NCI-H2196 (cell line): ENCODE measurements at regions not wholly inside any gene's neighbourhood (a gene's known extent, or its start where the extent isn't known, plus 50 kb on each side); places are given as distances from the start of the nearest gene placed in this dataset.
A peak's percentile ranks its signal among the peaks of the same experiment; 100 is the strongest.

Source experiments
- DNase-seq: peaks from one replicate; lab custom pipeline; 2025; ENCODE audit not compliant: unreplicated experiment; lab: John Stamatoyannopoulos, UW

DNA sequence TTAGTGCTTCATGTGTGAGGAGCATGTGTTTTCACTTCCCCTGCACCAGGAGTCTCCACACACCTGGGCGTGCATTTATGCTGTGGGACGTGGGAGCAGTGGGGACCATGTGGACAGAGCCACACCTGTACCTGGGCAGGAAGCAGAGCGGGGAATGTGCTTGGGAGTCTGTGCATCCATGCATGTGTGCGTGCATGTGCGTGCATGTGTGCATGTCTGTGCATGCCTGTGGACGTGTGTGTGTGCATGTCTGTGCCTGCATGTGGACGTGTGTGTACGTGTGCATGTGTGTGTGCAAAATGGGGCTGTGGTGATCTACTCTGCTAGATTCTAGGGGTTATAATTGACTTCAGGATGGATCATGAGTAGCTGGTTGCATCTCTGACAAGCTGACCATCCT lies 224.0 kb upstream of the GMDS start:
- DNase-seq, result no peak

- DNase-seq, result no peak
Measured at GRCh38 chr6:2468601-2468955, 223.2 kb upstream of the GMDS start.

DNA sequence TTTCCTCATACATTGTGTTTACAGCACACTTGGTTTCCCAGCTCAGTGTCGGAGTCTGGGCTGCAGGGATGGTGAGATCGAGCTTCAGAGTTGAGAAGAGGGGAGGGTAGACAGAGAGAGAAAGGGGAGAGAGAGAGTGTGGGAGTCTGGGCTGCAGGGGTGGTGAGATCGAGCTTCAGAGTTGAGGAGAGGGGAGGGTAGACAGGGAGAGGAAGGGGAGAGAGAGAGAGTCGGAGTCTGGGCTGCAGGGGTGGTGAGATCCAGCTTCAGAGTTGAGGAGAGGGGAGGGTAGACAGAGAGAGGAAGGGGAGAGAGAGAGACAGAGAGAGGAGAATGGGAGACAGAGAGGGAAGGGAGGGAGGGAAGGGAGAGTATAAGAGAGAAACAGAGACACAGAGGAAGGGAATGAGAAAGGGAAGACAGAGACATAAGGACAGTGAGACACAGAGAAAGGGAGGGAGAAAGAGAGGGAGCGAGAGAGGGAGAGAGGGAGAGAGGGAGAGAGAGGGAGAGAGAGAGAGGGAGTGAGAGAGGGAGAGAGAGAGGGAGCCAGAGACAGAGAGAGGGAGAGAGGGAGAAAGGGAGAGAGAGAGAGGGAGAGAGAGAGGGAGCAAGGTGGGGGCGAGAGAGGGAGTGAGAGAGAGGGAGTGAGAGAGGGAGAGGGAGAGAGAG lies 222.7 kb upstream of the GMDS start:
- DNase-seq, result no peak

GRCh38 chr6:2465336-2465735 lies 219.9 kb upstream of the GMDS start:
- DNase-seq, result no peak

DNA sequence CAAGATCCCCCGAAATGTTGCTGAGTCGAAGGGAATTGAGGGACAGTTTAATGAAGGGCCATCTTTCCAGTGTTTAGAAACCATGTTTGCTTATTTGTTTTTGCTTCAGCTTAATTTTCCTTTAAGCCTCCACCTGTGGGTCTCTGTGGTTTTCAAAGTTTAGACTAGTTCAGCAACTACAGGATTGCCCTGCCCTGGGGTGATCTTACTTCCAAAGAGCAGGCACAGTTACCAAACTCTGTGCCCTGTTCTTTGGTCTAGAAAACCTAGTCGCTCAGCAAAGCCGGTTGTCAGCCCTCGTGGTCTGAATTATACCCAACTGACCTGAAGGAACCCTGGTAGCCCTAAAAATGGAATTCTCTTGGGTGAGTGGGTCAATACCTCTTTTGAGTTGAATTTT lies 219.2 kb upstream of the GMDS start:
- DNase-seq, result no peak

GRCh38 chr6:2462831-2463230 lies 217.4 kb upstream of the GMDS start:
- DNase-seq, result no peak

DNA sequence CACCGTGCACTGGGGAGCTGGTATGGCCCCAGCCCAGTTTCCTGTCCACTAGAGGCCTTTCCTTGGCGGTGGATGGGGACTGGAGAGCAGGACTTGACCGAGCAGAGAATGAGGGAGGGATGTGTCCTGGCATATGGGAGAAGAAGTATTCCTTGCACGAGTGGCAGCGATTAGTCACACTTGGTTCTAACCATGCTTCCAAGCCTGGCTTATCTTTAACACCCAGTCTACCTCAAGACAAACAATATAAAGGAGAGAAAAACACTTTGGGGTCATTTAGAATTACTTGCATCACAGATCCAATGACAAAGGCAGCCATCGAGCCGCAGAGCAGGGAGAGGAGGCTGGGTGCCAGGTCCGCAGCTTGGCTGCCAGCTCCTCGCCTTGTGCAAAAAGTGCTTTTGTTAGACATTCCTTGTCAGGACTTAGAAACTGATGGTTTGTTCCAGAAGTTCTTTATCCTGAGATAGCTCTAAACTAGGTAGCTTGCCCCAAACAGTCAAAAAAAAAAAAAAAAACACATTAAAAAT lies 214.9 kb upstream of the GMDS start:
- no peak for DNase-seq

DNA sequence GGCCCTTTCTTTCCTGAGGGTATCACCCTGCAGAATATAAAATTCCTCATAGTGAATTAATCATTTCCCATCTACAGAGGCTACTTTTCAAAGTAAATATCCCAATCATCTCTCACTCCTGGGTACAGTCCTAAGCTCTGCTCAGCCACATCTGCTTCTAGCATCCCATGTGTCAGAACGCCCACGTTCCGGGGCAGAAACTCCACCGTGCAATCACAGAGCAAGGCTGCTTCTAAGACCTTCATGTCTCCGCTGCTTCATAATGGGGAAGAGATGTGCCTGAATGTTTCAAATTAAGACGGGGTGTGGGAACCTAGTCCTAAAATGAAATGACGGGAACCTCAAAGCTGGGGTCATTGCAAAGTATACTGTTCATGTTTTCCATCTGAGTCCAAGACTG lies 208.8 kb upstream of the GMDS start:
- DNase-seq, result no peak

DNA sequence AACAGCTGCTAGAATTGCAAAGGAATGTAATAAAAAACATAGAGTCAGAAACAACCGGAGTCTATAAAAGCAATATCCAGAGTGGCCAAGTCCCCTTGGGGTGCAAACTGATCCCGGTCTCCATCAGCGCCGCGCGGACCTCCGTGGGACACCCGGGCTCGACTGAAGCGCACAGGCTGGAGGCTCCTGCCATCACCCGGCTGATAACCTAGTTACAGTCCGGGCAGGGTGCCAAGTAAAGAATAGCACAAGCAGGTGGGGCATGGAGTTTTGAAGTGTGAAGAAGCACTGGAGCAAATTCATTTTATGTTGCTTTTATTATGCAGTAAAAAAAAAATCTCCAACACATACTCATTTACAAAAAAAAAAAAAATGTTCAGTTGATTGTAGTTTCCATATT lies 205.1 kb upstream of the GMDS start:
- DNase-seq, result peak; percentile 78

DNA sequence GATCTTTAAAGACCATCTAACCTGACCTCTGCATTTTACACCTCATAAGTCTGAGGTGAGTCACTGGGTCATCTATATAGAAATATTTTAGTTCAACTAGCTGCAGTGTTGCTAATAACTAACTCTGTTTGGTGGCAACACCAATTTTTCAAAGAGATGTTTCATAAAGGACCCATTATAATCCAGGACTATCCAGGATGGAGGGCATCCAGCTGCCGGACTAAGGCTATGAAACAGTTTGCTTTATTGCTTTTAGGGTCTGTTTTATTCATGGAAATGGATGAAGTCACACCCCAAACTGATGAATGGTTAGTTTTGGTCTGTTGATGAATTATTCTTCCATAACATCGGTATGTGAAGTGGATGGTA lies 204.2 kb upstream of the GMDS start:
- no peak for DNase-seq

DNA sequence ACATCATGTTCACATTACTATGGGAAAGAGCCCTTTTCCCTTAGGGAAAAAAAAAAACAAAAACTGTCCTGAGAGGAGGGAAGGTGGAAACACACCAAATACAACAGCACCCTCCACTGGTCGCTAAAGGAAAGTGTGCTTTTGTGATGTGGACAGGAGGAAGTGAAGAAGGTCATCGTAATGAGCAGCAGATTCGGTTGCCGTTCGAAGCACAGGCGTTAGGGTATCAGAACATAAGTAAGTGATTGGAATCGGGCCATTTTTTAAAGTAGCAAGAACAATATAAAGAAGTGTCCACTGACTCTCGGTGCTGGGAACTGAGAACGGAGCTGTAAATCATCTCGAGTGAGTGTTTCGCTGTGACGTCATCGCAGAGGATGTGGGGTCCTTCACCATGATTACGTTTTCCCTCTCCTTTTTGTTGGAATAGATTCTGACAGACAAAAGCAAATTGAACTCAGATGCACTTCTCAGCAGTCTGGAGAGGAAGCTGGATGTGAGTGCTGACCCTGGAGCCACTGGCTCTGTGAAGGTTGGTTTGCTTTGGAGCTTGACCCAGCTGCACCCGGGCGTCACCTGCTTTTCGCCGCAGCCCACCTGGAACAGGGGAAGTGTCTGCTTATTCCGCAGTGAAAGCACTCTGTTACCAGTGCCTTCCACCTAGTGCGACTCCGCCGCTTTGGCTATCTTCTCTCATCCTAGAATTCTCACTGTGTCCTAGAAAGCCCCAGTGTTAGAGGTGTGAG lies 203.6 kb upstream of the GMDS start:
- DNase-seq, result peak; percentile 77

GRCh38 chr6:2447931-2448330 lies 202.5 kb upstream of the GMDS start:
- DNase-seq, result no peak

DNA sequence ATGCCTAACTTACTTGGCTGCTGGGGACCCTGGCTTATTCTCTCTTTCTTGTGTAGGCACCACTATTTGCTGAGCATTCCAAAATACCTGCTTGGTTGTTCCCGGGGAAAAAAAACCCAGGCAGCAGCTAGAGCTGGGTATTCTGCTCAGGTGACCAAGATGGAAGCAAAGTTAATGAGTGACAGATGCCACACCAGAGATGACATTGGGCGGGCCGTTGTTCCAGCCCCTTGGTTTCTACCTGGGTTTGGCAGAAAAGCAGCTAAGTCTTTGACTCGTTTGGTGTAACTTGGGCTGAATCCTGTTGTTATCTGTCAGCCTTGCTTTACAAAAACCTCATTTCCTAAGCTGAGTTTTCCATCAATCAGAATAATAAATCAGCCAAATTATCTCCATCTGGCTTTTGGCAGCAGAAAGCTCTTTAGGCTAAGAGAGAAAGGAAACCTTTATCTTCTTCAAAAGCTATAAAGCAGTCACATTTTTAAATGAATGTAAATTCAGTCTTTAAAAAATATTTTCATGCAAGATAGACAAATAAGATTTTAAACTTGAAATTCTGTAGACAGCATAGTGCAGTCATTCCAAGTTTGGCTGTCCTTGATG lies 202.0 kb upstream of the GMDS start:
- DNase-seq, result no peak

DNA sequence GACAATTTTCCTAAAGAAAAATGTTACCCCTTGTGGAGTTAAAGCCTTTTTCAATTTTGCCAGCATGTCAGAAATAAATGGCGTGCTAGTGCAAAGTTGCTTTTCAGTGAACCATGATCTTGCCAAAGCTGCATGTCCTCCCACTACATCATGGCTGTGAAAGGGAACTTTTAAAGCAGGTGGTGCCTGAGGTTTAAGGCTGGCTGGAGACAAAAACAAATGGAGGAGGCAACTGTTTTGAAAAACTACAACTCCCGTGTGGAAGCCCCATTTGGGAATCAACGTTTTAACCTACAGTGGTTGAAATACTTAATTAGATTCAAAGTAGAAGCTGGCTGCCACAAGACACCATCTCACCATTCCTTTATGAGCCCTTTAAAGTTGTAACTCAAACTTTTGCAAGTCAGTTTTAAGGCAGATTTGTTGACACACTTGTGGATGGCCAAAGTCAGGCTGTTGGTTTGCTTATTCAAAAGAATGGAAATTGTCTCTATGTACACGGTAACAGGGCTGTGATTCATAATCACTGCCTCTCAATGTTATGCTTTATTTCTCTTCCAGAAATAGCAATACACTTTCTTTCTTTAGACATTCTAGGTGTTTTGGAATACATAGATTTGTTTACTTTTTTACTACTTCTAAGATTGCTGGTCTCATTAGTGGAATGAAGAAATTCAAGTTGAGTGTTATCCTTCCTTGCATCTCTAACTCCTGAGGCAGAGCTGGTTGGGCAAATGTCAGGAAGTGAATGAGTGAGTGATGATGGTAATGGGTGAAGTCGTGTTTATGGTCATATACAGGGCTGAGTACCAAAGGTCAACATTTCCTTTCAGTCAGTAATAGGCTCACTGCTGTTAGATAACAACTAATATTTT lies 196.4 kb upstream of the GMDS start:
- no peak for DNase-seq

DNA sequence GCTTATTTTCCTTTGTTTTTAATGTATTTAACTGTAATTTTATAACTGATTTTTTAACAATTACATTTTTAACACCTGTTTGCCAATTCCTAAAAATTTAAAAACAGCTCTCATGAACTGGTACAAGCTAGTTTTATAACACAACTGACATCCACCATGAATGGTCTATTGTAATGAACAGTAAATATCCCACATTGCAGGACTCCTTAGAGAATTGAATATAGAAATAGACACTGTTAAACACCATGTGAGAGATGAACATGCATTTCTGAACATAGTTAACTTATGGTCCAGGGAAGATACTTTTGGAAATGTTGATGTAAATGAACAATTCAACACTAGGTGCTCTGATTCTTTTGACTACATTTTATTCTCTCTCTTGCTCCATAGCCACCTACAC lies 195.1 kb upstream of the GMDS start:
- DNase-seq, result no peak

GRCh38 chr6:2439632-2440031 lies 194.2 kb upstream of the GMDS start:
- no peak for DNase-seq

GRCh38 chr6:2439082-2439481 lies 193.7 kb upstream of the GMDS start:
- no peak for DNase-seq

DNA sequence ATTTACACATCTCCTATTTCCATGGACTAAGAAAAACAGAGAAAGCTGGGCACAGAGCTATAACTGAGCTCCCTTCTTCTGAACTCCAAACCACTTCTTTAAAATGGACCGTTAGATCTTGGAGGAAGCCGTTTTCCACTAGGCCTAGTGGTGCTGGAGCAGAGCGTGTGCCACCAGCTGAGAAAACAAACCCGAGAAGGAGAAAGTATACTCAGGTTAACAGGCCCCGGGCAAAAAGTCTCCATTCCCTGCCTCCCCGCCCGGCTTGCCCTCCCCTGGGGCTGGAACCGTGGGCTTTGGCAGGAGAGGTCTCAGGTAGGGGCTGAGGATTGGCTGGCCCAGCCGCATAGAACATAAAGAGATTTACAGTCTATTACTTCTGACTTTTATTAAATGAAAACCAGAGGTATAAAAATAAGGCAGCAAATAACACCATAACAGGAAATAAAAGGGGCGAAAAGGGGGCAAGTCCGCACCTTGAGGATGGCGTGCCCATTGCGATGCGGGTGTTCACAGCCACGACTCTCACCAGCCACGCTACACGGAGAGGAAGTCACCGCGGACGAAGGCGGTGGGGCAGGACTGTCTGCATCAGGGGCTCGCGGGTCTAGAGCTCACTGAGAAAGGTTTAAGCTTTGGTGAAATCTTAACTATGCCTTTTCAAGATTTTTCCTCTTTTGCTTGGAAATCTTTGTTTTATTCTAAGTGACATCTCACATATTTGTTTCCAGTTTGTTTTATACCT lies 191.2 kb upstream of the GMDS start:
- no peak for DNase-seq

DNA sequence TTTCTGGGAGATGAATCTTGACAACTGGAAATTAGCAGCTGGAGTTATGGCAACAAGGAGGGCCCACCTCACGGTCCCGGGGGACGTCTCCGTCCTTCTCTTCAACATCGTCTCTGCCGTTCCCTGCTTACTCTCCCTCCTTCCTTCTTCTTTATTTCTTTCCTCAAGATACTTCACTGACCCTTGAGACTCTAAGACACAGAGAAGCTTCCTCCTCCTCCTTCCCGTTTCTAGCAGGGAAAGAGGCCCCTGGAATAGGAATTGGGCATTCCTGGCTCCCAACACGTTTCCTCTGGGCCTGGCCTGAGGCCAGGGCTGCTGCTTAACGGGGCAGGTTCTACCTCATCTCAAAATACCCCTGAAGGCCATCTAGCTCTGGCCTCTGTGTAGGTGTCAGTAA lies 189.9 kb upstream of the GMDS start:
- no peak for DNase-seq

- DNase-seq, result no peak
Measured at GRCh38 chr6:2434912-2435311, 189.5 kb upstream of the GMDS start.

DNA sequence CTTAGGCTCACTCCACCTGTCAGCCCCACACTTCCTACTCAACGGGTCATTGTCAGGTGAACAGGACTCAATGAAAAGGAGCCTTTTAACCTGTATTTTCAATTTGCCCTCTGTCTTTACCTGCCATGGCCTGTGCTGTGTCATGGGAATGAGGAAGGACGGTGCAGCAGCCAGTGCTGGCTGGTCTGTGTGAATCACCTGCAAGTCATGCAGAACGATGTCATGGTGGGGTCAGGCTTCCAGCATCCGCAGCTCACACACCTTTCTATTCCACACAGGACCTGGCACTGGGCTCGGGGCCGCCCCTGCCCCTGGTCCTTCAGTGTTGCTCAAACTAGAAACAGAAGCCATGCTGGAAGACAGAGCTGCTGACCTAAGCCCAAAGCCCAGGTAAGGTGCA lies 188.7 kb upstream of the GMDS start:
- DNase-seq, result no peak
